IPS DF 4.7 (cell line): ENCODE measurements at regions not wholly inside any gene's neighbourhood (a gene's known extent, or its start where the extent isn't known, plus 50 kb on each side); places are given as distances from the start of the nearest gene placed in this dataset.

Source experiments
- DNase-seq: peaks from one replicate; pipeline ENCODE4 v3.0.0-alpha.2; 2013; ENCODE audit warnings: low spot score; ENCODE audit errors: extremely low read depth

- no peak for DNase-seq
Measured at GRCh38 chr16:89027281-89027680, 50.3 kb upstream of the CBFA2T3 start.

DNA sequence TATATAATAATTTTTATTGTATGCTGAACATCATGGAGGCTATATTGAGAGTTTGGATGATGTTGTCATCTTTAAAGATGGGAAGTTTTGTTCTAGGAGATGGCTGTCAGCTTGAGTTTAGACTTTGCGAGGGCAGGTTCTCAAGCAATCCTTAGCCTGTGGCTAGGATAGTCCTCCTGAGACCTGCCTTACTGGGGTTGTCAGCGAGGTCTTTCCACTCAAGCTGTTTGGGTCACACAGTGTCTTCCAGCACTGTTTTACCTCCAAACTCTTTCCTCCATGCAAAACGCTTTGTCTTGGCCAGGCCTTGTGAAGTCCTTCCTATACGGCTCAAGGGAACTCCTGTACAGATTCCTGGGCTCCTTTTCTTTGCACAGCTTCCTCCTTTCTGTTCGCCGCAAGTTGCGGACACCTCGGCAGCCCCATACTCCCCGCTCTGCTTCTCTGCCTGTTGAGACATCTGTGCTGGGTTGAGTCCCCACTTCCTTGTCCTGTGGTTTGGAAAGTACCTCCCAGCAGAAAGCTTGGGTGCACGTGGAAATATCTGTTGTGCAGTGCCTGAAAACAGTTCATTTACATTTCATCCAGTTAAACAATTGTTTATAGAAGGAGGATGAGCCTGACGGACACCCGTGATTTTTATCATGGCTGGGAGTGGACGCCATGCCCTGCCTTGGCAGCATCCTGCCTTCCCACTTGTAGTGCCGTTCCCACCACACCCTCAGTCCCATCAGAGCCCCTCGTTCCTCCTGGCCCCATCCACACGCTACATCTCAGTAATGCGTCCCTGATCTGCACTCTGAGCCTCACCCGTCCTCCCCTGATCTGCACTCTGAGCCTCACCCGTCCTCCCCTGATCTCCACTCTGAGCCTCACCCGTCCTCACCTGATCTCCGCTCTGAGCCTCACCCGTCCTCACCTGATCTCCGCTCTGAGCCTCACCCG is 55.0 kb upstream of the CBFA2T3 start:
- DNase-seq, result no peak

DNA sequence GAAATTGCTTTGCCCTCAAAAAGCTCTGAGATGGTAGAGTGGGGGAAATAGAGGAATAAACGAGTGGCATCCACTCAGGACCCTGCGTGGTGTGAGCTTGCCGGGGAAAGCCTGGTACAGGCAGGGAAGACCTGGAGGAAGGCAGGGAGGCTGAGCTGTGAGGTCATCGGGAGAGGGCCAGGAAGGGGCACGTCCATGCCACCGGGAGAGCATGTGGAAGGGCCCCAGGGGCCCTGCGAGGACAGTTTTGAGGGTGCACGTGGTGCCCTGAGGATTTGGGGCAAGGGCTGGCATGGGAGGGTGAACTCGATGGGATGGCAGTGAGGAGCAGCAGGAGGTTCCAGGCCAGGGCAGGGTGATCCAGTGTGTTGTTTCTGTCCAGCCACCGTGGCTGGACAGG is 56.3 kb upstream of the CBFA2T3 start:
- no peak for DNase-seq

DNA sequence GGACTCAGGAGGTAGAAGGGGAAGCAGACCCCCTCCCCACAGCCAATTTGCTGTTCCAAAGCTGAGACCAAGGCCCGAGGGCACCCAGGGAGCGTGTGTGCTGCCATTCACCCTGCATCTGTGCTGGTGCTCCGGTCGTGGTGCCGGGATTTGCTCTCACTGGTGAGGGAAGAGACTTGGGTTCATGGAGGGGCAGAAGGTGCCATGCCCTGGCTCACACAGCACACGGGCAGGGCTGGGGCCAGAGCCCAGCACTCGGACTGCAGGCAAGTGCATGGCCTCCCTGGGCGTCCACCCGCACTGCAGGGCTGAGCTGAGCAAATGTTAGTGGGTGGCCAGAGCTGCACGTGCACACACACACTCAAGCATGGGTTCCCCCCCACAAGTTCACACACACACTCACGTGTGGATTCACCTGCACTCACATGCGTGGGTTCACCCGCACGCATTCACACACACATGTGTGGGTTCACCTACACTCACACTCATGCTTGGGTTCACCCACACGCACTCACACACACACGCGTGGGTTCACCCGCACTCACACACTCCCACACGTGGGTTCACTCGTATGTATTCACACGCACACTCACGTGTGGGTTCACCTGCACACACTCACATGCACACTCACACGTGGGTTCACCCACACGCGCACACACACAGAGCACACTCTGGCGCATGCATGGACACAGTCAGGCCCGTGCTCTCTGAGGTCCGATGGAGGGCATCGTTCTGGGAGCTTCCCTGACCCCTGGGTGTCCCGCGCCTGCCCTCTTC is 57.0 kb upstream of the CBFA2T3 start:
- DNase-seq, result no peak

DNA sequence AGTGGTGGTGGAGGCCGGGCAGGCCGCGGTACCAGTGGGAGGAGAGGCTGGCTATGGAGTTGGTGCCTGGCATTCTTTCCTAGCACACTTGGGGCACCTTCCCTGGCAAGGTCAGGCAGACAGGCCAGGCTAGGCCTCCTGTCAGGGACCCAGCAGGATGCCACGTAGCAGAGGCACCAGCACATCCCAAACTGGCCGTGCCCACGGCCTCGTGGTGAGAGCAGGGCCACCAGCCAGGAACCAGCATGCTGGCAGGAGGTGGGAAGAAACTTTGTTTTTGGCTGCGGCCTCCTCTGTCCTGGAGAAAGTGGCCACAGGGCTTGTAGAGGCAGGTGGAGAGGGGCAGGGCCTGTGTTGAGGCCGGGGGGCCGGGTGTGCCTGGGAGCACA is 57.6 kb upstream of the CBFA2T3 start:
- DNase-seq, result no peak

DNA sequence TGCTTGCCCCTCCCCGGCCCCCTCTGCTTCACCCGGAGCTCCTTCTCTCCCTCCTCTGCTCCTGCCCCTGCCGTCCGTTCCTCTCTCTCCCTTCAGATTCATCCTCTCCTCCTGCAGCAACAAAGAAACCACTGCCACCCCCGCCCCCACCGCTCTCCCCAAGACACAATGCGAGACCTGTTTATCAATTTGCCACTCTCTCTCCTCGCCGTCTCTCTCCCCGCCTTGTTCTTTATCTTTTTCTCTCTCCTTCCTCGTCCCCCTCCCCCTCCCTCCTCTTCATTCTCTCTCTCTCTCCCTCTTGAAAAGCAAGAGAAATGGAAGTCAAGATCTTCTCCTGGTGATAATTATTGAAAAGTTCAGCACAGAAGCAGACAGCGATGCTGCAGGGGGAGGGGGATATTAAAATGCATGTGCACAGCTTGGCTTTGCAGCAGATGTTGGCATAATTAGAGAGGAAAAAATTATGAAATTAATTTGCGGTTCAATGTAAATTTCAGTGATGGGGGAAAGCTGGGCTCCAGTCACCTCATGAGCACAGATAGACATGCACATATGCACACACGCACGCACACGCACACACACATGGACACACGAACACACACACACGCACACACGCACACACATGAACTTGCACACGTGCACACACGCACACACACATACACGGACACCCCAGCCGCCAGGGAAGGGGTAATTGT is 58.1 kb upstream of the CBFA2T3 start:
- no peak for DNase-seq

DNA sequence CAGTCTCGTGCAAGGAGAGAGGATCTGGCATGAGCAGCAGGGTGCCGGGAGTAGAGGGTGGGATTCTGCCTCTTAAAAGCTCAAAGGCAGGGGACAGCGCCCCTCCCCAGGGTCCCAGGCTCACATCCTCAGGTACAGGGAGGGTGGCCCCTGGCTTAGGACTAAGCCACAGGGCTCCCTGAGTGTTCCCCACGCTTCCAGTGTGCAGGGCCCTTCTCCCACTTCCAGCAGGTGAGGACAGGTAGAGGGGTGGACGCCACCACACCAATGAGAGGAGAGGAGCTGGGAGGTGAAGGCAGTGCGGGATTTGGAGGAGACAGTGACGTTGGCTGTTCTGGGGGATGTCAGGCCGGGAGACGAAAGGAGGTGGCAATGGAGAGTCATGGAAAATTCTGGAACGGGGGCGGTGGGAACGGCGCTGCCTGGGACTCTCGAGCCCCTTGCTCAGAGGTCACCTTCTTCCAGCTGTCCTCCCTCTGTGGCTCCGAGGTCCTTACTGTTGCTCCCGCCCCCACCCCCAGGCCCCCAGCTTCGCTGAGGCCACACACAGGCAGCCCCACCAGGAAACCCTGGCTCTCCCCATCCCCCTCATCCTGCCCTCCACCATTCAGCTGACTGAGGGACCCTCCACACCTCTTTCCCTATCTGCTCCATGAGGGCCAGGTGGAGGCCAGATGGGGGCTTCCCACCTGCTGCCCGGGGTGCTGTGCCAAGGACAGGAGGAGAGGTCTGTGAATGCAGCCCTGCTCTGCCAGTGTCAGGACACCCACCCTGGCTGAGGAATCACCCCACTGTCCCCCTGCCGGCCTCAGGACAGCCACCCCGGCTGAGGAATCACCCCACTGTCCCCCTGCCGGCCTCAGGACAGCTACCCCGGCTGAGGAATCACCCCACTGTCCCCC is 57.7 kb upstream of the ACSF3 start:
- no peak for DNase-seq

DNA sequence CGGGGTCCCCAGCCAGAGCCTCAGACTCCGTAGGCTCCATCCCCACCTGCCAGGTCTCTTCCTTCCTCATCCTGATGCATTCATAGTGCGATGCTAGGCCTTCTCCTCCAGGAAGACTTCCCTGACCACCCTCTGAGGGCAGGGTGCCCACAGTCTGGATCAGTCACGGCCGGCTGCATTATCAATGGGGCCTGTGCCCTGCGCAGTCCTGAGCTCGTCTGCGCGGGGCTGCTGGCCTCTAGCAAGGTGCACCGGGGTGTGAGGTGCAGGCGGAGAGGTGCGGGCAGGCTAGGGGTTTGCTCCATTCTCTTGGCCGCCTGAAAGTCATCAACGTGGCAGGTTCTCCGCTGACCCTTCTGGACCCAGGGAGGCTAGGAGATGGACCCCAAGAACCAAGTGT is 56.9 kb upstream of the ACSF3 start:
- no peak for DNase-seq

- peak; percentile 11 for DNase-seq
Measured at GRCh38 chr16:89037261-89038152, 56.1 kb upstream of the ACSF3 start.

GRCh38 chr16:89038221-89038721 is 55.4 kb upstream of the ACSF3 start:
- DNase-seq, result no peak

GRCh38 chr16:89038811-89039735 is 54.6 kb upstream of the ACSF3 start:
- no peak for DNase-seq

DNA sequence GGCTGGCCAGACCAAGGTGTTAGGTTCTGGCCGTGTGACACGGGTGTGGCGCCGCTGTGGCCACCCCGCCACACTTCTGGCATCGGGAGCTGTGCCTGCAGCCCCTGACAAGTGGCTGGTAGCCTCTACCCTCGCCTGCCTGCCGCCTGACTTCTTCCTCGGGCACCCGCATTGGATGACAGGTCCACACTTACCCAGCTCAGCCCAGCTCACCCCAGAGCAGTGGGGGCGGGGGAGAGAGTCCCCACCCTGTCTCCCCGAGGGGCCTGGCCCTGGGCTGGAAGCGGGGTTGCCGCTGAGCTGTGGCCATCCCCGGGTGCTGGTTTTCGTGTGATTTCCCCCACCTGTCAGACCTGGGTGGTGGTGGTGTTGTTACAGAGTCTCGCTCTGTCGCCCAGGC is 53.9 kb upstream of the ACSF3 start:
- DNase-seq, result no peak

GRCh38 chr16:89040391-89040790 is 53.3 kb upstream of the ACSF3 start:
- DNase-seq, result no peak

GRCh38 chr16:89040861-89041570 is 52.6 kb upstream of the ACSF3 start:
- no peak for DNase-seq

- DNase-seq, result no peak
Measured at GRCh38 chr16:89041571-89042481, 51.8 kb upstream of the ACSF3 start.

- no peak for DNase-seq
Measured at GRCh38 chr16:89042711-89043551, 50.7 kb upstream of the ACSF3 start.
